ENCODE measurements at regions not wholly inside any gene's neighbourhood (a gene's known extent, or its start where the extent isn't known, plus 50 kb on each side); places are given as distances from the start of the nearest gene placed in this dataset.
"Not testable (repeated sequence)": the region's sequence is repeated elsewhere in the genome, so short reads cannot be mapped to it uniquely, and the experiment has no call there.

DNA sequence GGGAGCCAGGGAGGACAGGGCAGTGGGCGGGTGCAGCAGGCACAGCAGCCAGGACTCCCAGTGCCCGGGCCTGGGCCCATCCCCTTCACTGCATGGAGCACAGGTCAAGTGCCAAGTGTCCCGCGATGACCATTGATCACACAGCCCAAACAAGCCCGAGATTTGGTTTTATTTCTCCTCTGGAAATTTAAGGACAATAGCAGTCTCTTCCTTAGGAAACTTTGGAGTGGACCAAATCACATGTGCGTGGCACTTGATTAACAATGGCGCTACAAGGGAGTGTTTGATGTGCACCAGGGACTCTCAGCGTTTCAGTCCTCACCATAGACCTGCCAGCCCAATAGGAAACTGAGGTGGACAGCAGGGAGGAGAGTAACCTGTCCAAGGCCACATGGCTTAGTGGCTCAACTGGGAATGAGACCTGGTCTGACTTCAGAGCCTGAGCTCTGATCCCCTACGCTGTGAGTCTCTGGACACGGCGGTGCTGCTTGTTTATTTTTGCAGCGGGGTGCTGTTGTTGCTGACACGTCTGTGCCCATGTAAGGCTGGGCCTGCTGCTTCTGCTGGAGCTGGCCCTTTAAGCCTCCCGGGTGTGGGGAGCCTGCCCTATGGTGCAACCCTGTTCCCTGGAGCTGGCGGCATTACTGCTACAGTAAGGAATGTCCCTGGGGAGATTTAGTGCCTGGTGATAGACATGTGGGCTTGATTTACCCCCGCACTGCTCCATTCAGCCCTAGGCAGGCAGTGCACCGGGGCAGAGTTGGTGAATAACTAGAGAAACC lies 194.2 kb downstream of the INHBB start:
- DNase-seq, result no peak

GRCh38 chr2:120540719-120541552 lies 194.7 kb upstream of the GLI2 start:
- DNase-seq, result no peak

DNA sequence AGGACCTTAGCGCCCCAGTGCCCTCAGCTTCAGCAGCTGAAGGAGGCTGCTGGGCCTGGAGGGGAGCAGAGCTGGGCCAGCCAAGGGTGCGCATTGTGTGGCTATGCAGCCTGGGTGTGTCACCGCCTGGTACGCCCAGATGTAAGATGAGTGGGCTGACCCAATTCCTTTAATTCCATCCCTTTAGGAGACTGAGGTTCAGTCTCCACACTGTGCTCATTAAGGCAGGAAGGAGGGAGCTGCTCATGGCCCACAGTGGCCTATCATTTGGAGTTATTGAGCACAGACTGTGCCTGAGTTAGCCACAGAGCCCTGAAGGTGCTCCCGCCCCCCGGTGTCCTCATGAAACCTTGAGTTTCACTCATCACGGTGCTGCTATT lies 194.1 kb upstream of the GLI2 start:
- DNase-seq, result no peak

DNA sequence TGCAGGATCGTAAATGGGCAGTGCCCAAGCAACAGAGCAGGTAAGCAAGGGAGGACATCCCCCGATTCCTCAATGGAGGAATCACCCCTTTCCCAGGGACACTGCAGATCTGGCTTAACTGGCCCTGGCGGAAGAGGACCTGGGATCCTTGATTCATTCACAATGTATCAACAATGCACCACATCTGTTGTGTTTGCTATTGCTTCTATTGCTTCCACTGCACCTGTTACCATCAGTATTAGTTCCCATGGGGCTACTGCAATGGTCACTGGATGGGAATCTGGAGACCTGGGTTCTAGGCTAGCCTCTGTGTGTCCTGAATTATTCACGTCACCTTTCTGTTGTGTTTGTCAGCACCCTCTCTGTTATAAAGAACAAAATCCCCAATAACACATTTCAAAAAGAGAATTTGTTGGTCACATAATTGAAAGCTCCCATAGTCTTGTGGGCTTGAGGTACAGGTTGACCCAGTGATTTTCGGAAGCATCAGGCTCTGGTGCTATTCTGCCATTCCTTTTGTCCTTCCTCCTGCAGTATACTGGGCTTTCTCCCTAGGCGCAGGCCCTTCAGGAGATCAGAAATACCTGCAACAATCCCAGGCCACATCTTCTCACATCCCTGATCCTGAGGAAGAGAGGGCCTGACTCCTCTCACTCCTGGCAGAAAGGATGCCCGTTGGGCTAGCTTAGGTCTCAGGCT lies 193.5 kb upstream of the GLI2 start:
- no peak for DNase-seq

GRCh38 chr2:120542911-120543527 lies 192.6 kb upstream of the GLI2 start:
- DNase-seq, result no peak

- DNase-seq, result no peak
Measured at GRCh38 chr2:120543899-120544298, 191.8 kb upstream of the GLI2 start.

- DNase-seq, result no peak
Measured at GRCh38 chr2:120544522-120544921, 191.1 kb upstream of the GLI2 start.

DNA sequence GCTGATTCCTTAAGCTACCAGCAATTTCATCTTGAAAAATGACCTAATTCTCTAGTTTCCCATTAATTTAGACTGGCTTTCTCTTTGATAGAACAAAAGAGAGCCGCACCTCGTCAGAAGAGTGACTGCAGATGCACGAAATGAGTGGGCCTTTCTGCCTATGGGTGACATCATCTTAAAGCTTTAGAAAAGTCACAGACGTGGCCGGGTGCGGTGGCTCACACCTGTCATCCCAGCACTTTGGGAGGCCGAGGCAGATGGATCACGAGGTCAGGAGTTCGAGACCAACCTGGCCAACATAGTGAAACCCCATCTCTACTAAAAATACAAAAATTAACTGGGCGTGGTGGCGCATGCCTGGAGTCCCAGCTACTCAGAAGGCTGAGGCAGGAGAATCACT lies 190.7 kb upstream of the GLI2 start:
- not testable (repeated sequence) for DNase-seq

GRCh38 chr2:120545521-120546047 lies 190.1 kb upstream of the GLI2 start:
- no peak for DNase-seq

DNA sequence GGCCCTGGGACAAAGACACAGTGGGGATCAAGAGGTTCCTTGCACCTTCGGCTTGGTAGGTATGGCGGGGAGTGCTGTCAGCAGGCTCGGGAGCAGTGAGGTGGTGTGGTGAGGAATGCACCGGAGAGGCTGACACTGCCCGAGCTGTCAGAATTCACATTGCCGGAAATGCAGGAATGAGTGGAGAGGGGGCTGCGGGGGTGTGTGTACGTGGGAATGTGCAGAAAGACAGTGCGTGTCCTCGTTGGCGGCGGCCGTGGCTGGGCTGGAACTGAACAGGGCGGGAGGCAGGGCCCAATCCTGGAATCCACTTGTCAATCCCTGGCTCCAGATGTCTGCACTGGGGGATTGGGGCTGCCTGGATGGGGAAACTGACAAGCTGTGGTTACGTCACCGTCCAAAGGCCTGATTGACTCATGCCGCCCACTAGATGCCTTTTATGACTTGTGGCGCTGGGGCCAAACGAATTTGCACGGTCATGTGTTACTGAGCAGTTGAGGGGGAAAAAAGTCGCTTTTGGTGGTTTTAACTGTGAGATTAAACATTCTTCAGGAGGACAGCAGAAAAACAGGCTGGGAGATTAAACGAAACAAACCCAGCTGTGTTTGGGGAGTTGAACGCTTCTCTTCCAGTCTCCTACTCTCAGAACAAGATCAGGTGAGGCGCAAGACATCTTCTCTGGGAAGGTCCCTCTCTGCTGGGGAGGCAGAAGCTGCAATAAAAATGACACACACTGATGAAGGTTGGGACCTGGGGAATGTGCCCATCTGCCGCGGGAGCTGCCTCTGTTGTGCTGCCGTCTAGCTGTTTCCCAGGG lies 189.4 kb upstream of the GLI2 start:
- no peak for DNase-seq

- DNase-seq, result no peak
Measured at GRCh38 chr2:120546865-120547390, 188.7 kb upstream of the GLI2 start.

DNA sequence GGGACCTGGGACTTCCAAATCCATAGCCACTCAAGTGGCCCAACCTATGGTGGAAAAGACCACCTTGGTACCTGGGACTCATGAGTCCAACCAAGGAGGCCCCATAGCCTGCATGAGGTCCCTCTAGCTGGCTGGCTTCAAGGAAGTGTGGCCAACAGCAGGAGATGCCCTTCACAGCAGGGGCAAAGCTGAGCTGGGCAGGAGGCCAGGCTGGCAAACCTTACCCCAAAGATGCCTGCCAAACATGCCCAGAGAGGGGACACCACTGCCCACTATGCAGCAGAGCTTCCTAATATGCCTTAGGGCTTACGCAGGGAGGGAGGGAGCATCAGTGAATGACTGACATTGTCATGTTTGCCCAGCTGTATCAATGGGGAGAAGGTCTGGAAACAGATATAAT lies 188.0 kb upstream of the GLI2 start:
- DNase-seq, result no peak

DNA sequence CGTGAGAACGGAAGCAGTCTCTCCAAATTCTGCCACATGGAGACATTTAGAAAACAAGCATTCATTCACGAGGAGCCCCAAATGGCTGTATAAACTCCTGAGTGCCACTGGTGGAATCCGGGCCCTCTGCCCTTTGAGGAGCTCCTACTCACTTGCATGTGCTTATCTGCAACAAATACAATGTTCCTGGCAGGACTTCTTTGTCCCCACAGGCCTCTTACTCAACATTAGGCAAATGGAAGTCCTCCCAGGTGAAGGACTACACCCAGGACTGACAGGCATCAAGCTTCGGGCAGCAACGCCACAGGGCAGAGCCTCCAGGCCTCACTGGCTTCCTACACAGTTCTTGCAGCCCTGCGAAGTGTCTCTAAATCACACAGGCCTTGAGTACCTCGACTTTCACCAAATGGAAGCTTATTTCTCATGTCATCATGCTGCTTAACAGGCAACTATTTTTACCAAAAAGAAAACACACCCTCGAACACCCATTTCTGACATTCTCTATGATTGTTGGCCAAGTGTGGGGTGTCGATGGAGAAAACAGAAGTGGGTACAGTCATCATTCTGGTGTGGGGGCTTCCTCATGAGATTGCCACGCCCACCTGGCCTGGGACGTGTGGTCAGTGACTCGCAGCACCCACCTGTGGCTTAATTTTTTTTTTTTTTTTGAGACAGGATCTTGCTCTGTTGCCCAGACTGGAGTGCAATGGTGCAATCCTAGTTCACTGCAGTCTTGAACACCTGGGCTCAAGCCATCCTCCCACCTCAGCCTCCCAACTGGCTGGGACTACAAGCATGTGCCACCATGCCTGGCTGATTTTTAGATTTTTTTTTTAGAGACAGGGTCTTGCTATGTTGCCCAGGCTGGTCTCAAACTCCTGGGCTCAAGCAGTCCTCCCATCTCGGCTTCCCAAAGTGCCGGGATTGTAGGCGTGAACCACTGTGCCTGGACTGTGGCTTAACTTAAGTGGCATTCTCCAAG lies 186.8 kb upstream of the GLI2 start:
- no peak for DNase-seq

- DNase-seq, result no peak
Measured at GRCh38 chr2:120549841-120550240, 185.8 kb upstream of the GLI2 start.

DNA sequence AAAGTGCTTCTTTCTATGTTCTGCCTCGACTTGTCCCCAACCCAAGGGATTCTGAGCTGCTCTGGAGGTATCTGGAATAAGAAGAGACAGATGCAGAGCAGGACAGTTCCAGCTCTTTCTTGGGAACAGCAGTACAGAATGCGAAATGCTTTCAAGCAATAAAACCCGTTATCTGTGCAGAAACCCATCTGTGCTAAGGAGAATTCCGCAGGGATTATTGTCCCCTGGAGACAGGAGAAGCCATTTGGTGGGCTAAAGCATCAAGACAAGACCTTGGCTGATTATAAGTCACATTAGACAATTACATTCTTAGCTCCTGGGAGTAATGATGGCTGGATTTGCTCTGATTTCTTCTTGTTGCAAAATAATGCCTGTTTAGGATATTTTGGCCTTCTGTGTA lies 185.4 kb upstream of the GLI2 start:
- DNase-seq, result no peak

DNA sequence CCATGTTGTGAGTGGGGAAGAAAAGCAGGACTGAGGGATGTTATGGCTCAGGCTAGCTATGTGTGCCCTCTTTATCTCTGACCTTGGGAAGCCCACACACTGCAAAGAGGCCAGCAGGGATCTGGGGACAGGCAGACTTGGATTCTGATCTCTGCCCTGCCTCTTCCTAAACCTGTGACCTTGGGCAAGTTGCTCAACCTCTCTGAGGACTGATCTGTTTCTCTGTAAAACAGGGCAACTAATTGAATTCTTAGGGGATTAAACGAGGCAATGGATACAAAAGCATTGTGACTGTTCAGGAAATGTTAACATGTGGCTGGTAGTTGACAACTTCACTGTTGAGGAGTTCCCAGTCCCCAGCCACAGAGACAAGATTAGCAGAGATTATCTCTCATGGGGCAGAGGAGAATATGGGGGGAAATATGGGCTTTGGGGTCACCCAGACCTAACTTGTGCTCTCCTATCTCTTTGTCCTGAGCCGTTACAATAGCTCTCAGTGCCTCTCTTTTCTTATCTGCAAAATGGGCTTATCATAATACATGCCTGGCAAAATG lies 184.7 kb upstream of the GLI2 start:
- DNase-seq, result no peak

DNA sequence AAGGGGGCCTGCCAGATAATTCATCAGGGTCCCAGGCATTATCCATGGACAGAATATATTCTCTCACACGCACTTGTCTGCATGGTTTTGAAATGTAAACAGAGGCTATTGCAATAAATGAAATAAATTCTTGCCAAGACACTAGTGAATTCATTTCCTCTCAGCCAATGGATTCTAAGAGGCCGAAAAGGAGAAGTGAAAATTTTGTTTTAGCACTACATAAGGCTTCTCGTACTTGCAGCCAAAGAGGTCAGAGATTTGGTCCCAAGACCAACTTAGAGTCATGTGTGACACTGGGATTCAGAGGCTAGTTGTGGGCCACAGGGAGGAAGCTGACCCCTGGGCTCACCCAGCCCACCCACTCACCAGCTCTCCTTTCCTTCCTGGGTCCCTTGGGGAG lies 184.1 kb upstream of the GLI2 start:
- no peak for DNase-seq

DNA sequence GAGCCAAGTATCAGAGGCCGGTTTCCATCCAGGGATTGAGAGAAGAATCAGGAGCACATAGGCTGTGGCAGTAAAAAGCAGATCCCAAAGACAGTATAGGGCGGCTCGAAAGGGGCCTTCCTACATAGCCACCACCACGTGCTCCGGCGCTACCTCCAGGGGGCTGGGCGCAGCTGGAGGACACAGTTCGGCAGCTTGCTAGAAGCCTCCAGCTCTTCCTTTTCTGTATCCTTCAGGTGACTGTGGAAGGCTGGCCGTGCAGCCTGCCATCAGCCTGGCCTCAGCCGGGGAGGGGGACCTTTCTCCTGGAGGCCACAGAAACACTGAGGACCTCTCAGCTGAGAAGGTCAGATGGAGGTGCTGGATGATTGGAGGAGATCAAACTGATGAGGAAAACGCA lies 183.6 kb upstream of the GLI2 start:
- no peak for DNase-seq

DNA sequence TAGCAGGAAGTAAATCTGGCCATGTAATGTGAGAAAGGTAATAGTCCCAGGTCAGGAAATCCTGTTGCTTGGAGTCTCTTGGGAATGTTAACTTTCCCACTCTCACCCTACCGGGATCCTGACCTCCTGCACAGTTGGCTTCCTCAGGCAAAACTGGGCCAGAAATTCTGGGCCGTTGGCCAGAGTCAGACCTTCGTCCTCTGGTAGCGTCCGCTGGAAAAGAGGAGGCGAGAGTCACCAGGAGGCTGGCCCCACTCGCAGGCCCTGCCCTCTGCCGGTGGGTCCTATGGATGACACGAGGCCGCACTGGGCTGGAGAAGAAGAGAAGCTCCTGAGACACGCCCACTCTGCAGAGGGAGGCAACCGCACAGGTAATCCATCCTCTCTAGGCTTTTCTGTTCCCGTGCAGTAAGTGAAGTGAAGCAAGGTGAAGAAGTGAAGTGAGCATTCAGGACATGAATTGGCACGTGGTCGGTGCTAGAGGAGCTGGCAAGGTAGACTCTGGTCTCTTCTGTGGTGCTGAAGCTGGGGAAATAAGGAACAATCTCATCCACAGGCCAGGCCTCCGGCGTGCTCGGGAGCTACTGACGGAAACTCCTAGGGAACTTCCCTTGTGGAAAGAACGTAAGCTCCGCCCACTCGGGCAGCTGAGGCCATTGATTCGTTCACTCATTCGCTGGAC lies 182.7 kb upstream of the GLI2 start:
- DNase-seq, result no peak

- no peak for DNase-seq
Measured at GRCh38 chr2:120554625-120555032, 181.0 kb upstream of the GLI2 start.
